H9 (cell line): ENCODE measurements at regions not wholly inside any gene's neighbourhood (a gene's known extent, or its start where the extent isn't known, plus 50 kb on each side); places are given as distances from the start of the nearest gene placed in this dataset.

Experiments used
- DNase-seq: peaks from one replicate; pipeline ENCODE4 v3.0.0-alpha.2; 2017
- H2AFZ ChIP-seq: one replicate; pipeline ENCODE4 v1.6.1; 2013; ENCODE audit warnings: mild to moderate bottlenecking, low read length, control low read depth, moderate library complexity
- H2AK5ac ChIP-seq: 2 replicates; pipeline ENCODE4 v1.6.1; 2013; ENCODE audit warnings: low read length, control low read depth, mixed read lengths; ENCODE audit not compliant: insufficient read length
- H2BK120ac ChIP-seq: one replicate; pipeline ENCODE4 v1.6.1; 2013; ENCODE audit warnings: low read depth, mild to moderate bottlenecking, low read length, control low read depth, inconsistent platforms; ENCODE audit not compliant: poor library complexity, severe bottlenecking
- H2BK12ac ChIP-seq: 2 replicates; pipeline ENCODE4 v1.6.1; 2013; ENCODE audit warnings: low read length, control low read depth, mixed read lengths, low read depth; ENCODE audit not compliant: insufficient read length
- H2BK15ac ChIP-seq: 2 replicates; pipeline ENCODE4 v1.6.1; 2013; ENCODE audit warnings: low read depth, low read length, control low read depth
- H2BK20ac ChIP-seq: one replicate; pipeline ENCODE4 v1.6.1; 2013; ENCODE audit warnings: low read depth, mild to moderate bottlenecking, low read length, control low read depth, inconsistent platforms; ENCODE audit not compliant: poor library complexity, severe bottlenecking
- H2BK5ac ChIP-seq: 2 replicates; pipeline ENCODE4 v1.6.1; 2013; ENCODE audit warnings: low read length, control low read depth, mixed read lengths; ENCODE audit not compliant: insufficient read length
- H3K14ac ChIP-seq: 2 replicates; pipeline ENCODE4 v1.6.1; 2013; ENCODE audit warnings: low read length, control low read depth; ENCODE audit not compliant: insufficient read depth
- H3K18ac ChIP-seq: 2 replicates; pipeline ENCODE4 v1.6.1; 2013; ENCODE audit warnings: low read depth, mild to moderate bottlenecking, mixed read lengths, low read length, control low read depth; ENCODE audit not compliant: insufficient read length
- H3K23ac ChIP-seq: 2 replicates; pipeline ENCODE4 v1.6.1; 2013; ENCODE audit warnings: low read length, control low read depth, mixed read lengths, low read depth; ENCODE audit not compliant: insufficient read length
- H3K23me2 ChIP-seq: 2 replicates; pipeline ENCODE4 v1.6.1; 2013; ENCODE audit warnings: low read depth, mild to moderate bottlenecking, mixed read lengths, low read length, control low read depth; ENCODE audit not compliant: insufficient read length, poor library complexity, severe bottlenecking
- H3K27ac ChIP-seq: 2 replicates; pipeline ENCODE4 v1.5.1; 2013; ENCODE audit warnings: low read length, control low read depth, mixed read lengths, low read depth; ENCODE audit not compliant: insufficient read length
- H3K27me3 ChIP-seq: 2 replicates; pipeline ENCODE4 v1.6.1; 2013; ENCODE audit warnings: low read length, control low read depth, inconsistent platforms; ENCODE audit not compliant: insufficient read depth
- H3K4ac ChIP-seq: 2 replicates; pipeline ENCODE4 v1.6.1; 2013; ENCODE audit warnings: low read depth, mild to moderate bottlenecking, control low read depth, inconsistent platforms, low read length, moderate library complexity
- H3K4me1 ChIP-seq: 2 replicates; pipeline ENCODE4 v1.6.1; 2013; ENCODE audit warnings: low read length, control low read depth, inconsistent platforms; ENCODE audit not compliant: insufficient read depth
- H3K4me2 ChIP-seq: 2 replicates; pipeline ENCODE4 v1.6.1; 2013; ENCODE audit warnings: low read length, control low read depth, mixed read lengths; ENCODE audit not compliant: insufficient read length, insufficient read depth
- H3K56ac ChIP-seq: 2 replicates; pipeline ENCODE4 v1.6.1; 2013; ENCODE audit warnings: low read depth, mild to moderate bottlenecking, mixed read lengths, low read length, control low read depth; ENCODE audit not compliant: insufficient read length
- H3K79me1 ChIP-seq: 2 replicates; pipeline ENCODE4 v1.6.1; 2013; ENCODE audit warnings: low read depth, mild to moderate bottlenecking, moderate library complexity, low read length, control low read depth, inconsistent platforms; ENCODE audit not compliant: insufficient read depth, poor library complexity, severe bottlenecking
- H3K79me2 ChIP-seq: 2 replicates; pipeline ENCODE4 v1.6.1; 2013; ENCODE audit warnings: low read length, control low read depth, inconsistent platforms; ENCODE audit not compliant: insufficient read depth
- H3K9ac ChIP-seq: 2 replicates; pipeline ENCODE4 v1.6.1; 2013; ENCODE audit warnings: low read length, control low read depth, mixed read lengths; ENCODE audit not compliant: insufficient read length; ENCODE audit errors: extremely low read depth
- H3K9me3 ChIP-seq: one replicate; pipeline ENCODE4 v1.6.1; 2013; ENCODE audit warnings: low read depth, low read length, inconsistent platforms; ENCODE audit not compliant: control insufficient read depth
- H3T11ph ChIP-seq: one replicate; pipeline ENCODE4 v1.6.1; 2013; ENCODE audit warnings: mild to moderate bottlenecking, low read length, control low read depth, inconsistent platforms
- H4K20me1 ChIP-seq: one replicate; pipeline ENCODE4 v1.6.1; 2013; ENCODE audit not compliant: control insufficient read depth, insufficient read length, insufficient read depth
- H4K5ac ChIP-seq: 2 replicates; pipeline ENCODE4 v1.6.1; 2013; ENCODE audit warnings: low read depth, mild to moderate bottlenecking, mixed read lengths, low read length, control low read depth; ENCODE audit not compliant: insufficient read length
- H4K8ac ChIP-seq: replicated peaks from 2 replicates; pipeline ENCODE4 v1.6.1; 2013; ENCODE audit warnings: low read length, control low read depth, mixed read lengths, low read depth; ENCODE audit not compliant: insufficient read length
- H4K91ac ChIP-seq: 2 replicates; pipeline ENCODE4 v1.6.1; 2013; ENCODE audit warnings: low read depth, mild to moderate bottlenecking, moderate library complexity, mixed read lengths, low read length, control low read depth; ENCODE audit not compliant: insufficient read length
- H3K27ac Mint-ChIP-seq, 3 experiments: 2 replicates in 2 of 3; 3 replicates in 1 of 3; pipeline ENCODE4 v1.8.0; 2020 to 2021; ENCODE audit warnings: mixed read lengths in 3 of 3, mild to moderate bottlenecking in 1 of 3, moderate library complexity in 1 of 3
- H3K27me3 Mint-ChIP-seq: 2 replicates; pipeline ENCODE4 v1.8.0; 2021; ENCODE audit warnings: low read depth, mild to moderate bottlenecking, moderate library complexity, mixed read lengths
- H3K36me3 Mint-ChIP-seq, 3 experiments: 2 replicates in 2 of 3; 3 replicates in 1 of 3; pipeline ENCODE4 v1.8.0; 2020 to 2021; ENCODE audit warnings: low read depth in 3 of 3, mixed read lengths in 3 of 3; ENCODE audit not compliant: insufficient read depth in 1 of 3
- H3K4me1 Mint-ChIP-seq, 2 experiments: 2 replicates each; pipeline ENCODE4 v1.8.0; 2020; ENCODE audit warnings: mixed read lengths in 2 of 2
- H3K4me3 Mint-ChIP-seq, 2 experiments: 2 replicates in 1 of 2; 3 replicates in 1 of 2; pipeline ENCODE4 v1.8.0; 2020 to 2021; ENCODE audit warnings: mild to moderate bottlenecking in 2 of 2, mixed read lengths in 2 of 2, moderate library complexity in 1 of 2
- H3K9me3 Mint-ChIP-seq, 2 experiments: 2 replicates in 1 of 2; 3 replicates in 1 of 2; pipeline ENCODE4 v1.8.0; 2020; ENCODE audit warnings: mild to moderate bottlenecking in 2 of 2, mixed read lengths in 2 of 2, moderate library complexity in 1 of 2
- CTCF ChIP-seq: fragments of 200-600 bp; sonication (generic); conservative IDR thresholded peaks from 3 replicates; pipeline ENCODE4 v1.8.0; 2021; ENCODE audit warnings: antibody characterized with exemption, mild to moderate bottlenecking
- WGBS: extraction: QIAGEN DNeasy Blood & Tissue Kit; methylation state at CpG from one replicate; pipeline ENCODE4 v1.1.7; 2013; ENCODE audit warnings: missing lambda C conversion rate, low lambda C conversion rate, mixed read lengths; ENCODE audit not compliant: insufficient read length; ENCODE audit errors: extremely low coverage; 5-methylcytosine and 5-hydroxymethylcytosine counted together

- no peak overlapping the region for H3K27ac Mint-ChIP-seq
- Histone ChIP-seq H3T11ph (no peak overlapping the region), H2BK12ac (no peak overlapping the region), H3K23me2 (no peaks in the 10 kb centered on the region), H3K4me1 (no peaks in the 10 kb centered on the region), H4K5ac (no peak overlapping the region), H3K79me1 (no peaks in the 10 kb centered on the region), H3K18ac (no peak overlapping the region), H2AFZ (no peak overlapping the region), H4K8ac (no peak overlapping the region), H2BK20ac (no peak overlapping the region), H3K14ac (no peak overlapping the region), H3K9me3 (peaks cover 4% of the 10 kb centered on the region), H2BK120ac (no peak overlapping the region), H3K27ac (no peak overlapping the region), H3K4me2 (no peak overlapping the region), H3K56ac (no peak overlapping the region), H2AK5ac (no peak overlapping the region), H3K9ac (no peak overlapping the region), H3K79me2 (no peaks in the 10 kb centered on the region), H2BK15ac (no peak overlapping the region), H2BK5ac (no peak overlapping the region), H3K27me3 (no peaks in the 10 kb centered on the region), H3K23ac (no peak overlapping the region), H3K4ac (no peak overlapping the region), H4K20me1 (no peaks in the 10 kb centered on the region), H4K91ac (no peak overlapping the region)
- H3K36me3 Mint-ChIP-seq: no peaks in the 10 kb centered on the region; a peak in 1 of 7 replicates
- H3K27me3 Mint-ChIP-seq: no peaks in the 10 kb centered on the region; the same call in none of the 2 replicates
- no peak for TF ChIP-seq CTCF
- no CpG with 5 or more reads among the region's 4 CpGs for WGBS
- peaks cover 10 to 35% of the 10 kb centered on the region in 2 experiments for H3K9me3 Mint-ChIP-seq
- DNase-seq: no peak
- no peaks in the 10 kb centered on the region for H3K4me1 Mint-ChIP-seq
- no peak overlapping the region for H3K4me3 Mint-ChIP-seq
Measured at GRCh38 chrX:125810856-125811255, 355.2 kb downstream of the DCAF12L2 start.
